ENCODE measurements at regions not wholly inside any gene's neighbourhood (a gene's known extent, or its start where the extent isn't known, plus 50 kb on each side); places are given as distances from the start of the nearest gene placed in this dataset.

GRCh38 chr12:58719161-58719560, 201.1 kb downstream of the LRIG3 start:
- no peaks in the 10 kb centered on the region for H3K9me3 ChIP-seq (ENCODE audit: control insufficient read depth in 4 of 4, low read length in 3 of 4)
- TF ChIP-seq FOXA1 (IDR thresholded peaks at IDR 0.05) (no peak), SP1 (IDR thresholded peaks at IDR 0.05) (no peak), RXRA (IDR thresholded peaks at IDR 0.05) (no peak), NR2F2 (IDR thresholded peaks at IDR 0.05) (no peak)
- H3K36me3 ChIP-seq (ENCODE audit: control insufficient read depth in 4 of 4, insufficient read depth in 3 of 4, low read depth in 1 of 4, low read length in 3 of 4), result no peaks in the 10 kb centered on the region
- 91% methylated on average over 1 of the region's 1 CpG for WGBS
- H3K27ac ChIP-seq (ENCODE audit: low read depth in 1 of 2, low read length in 2 of 2), result no peak overlapping the region
- no peaks in the 10 kb centered on the region for H3K4me1 ChIP-seq (ENCODE audit: control insufficient read depth in 4 of 4, insufficient read depth in 4 of 4, low read length in 3 of 4)
- H3K27me3 ChIP-seq (ENCODE audit: control insufficient read depth in 4 of 4, insufficient read depth in 4 of 4, low read length in 3 of 4), result no peaks in the 10 kb centered on the region
- no peak for DNase-seq (ENCODE audit: low spot score)
- no peak overlapping the region for H3K9ac ChIP-seq (ENCODE audit: low read depth in 1 of 2, low read length in 2 of 2)
- no peak overlapping the region for H3K4me3 ChIP-seq (ENCODE audit: low read depth in 1 of 3, low read length in 3 of 3)

- no peak for TF ChIP-seq HNF4A (conservative IDR thresholded peaks at IDR 0.05)
- TF ChIP-seq, protein P1, sequence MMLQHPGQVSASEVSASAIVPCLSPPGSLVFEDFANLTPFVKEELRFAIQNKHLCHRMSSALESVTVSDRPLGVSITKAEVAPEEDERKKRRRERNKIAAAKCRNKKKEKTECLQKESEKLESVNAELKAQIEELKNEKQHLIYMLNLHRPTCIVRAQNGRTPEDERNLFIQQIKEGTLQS (IDR thresholded peaks at IDR 0.05), result no peak
- TF ChIP-seq RXRA (IDR thresholded peaks at IDR 0.05), result no peak
- TF ChIP-seq HNF4G (IDR thresholded peaks at IDR 0.05), result no peak
- no peak for TF ChIP-seq MAX (IDR thresholded peaks at IDR 0.05)
- no peak for TF ChIP-seq TAF1 (conservative IDR thresholded peaks at IDR 0.05)
- no peak for TF ChIP-seq GABPA (IDR thresholded peaks at IDR 0.05 in 1 of 2, conservative IDR thresholded peaks at IDR 0.05 in 1 of 2)
- no peak for TF ChIP-seq EGR1 (IDR thresholded peaks at IDR 0.05; ENCODE audit: low read depth in 2 of 2)
- no peak for TF ChIP-seq FOXA2 (IDR thresholded peaks at IDR 0.05)
- no peak for TF ChIP-seq JUND (IDR thresholded peaks at IDR 0.05)
- TF ChIP-seq NR2F2 (IDR thresholded peaks at IDR 0.05), result no peak
- no peak for TF ChIP-seq SP1 (IDR thresholded peaks at IDR 0.05)
- TF ChIP-seq FOXA1 (IDR thresholded peaks at IDR 0.05), result no peak
- Histone ChIP-seq H3K27ac (ENCODE audit: low read depth in 1 of 2, low read length in 2 of 2) (no peak overlapping the region), H3K9ac (ENCODE audit: low read depth in 1 of 2, low read length in 2 of 2) (no peak overlapping the region), H3K27me3 (ENCODE audit: control insufficient read depth in 4 of 4, insufficient read depth in 4 of 4, low read length in 3 of 4) (no peaks in the 10 kb centered on the region), H3K36me3 (ENCODE audit: control insufficient read depth in 4 of 4, insufficient read depth in 3 of 4, low read depth in 1 of 4, low read length in 3 of 4) (no peaks in the 10 kb centered on the region), H3K9me3 (ENCODE audit: control insufficient read depth in 4 of 4, low read length in 3 of 4) (no peaks in the 10 kb centered on the region), H3K4me1 (ENCODE audit: control insufficient read depth in 4 of 4, insufficient read depth in 4 of 4, low read length in 3 of 4) (no peaks in the 10 kb centered on the region), H3K4me3 (ENCODE audit: low read depth in 1 of 3, low read length in 3 of 3) (no peak overlapping the region)
- DNase-seq (ENCODE audit: low spot score), result no peak
Measured at GRCh38 chr12:58720421-58720820, 199.9 kb downstream of the LRIG3 start.

GRCh38 chr12:58725400-58726105, 194.8 kb downstream of the LRIG3 start:
- no peak overlapping the region for H3K9ac ChIP-seq (ENCODE audit: low read depth in 1 of 2, low read length in 2 of 2)
- no peak for DNase-seq (ENCODE audit: low spot score)
- 49% methylated on average over 5 of the region's 5 CpGs for WGBS
- H3K4me3 ChIP-seq (ENCODE audit: low read depth in 1 of 3, low read length in 3 of 3), result no peak overlapping the region
- H3K27ac ChIP-seq (ENCODE audit: low read depth in 1 of 2, low read length in 2 of 2), result no peak overlapping the region
- TF ChIP-seq SP1 (IDR thresholded peaks at IDR 0.05) (no peak), RXRA (IDR thresholded peaks at IDR 0.05) (no peak), EGR1 (IDR thresholded peaks at IDR 0.05; ENCODE audit: low read depth in 2 of 2) (no peak), YY1 (IDR thresholded peaks at IDR 0.05) (no peak)
- H3K27me3 ChIP-seq (ENCODE audit: control insufficient read depth in 4 of 4, insufficient read depth in 4 of 4, low read length in 3 of 4), result no peaks in the 10 kb centered on the region
- H3K36me3 ChIP-seq (ENCODE audit: control insufficient read depth in 4 of 4, insufficient read depth in 3 of 4, low read depth in 1 of 4, low read length in 3 of 4), result no peaks in the 10 kb centered on the region
- H3K9me3 ChIP-seq (ENCODE audit: control insufficient read depth in 4 of 4, low read length in 3 of 4), result no peaks in the 10 kb centered on the region
- no peaks in the 10 kb centered on the region for H3K4me1 ChIP-seq (ENCODE audit: control insufficient read depth in 4 of 4, insufficient read depth in 4 of 4, low read length in 3 of 4)

- H3K4me3 ChIP-seq (ENCODE audit: low read depth in 1 of 3, low read length in 3 of 3), result no peak overlapping the region
- 77% methylated on average over 6 of the region's 6 CpGs for WGBS
- TF ChIP-seq FOXA1 (IDR thresholded peaks at IDR 0.05) (no peak), REST (IDR thresholded peaks at IDR 0.05) (no peak), TAF1 (conservative IDR thresholded peaks at IDR 0.05) (no peak), EGR1 (IDR thresholded peaks at IDR 0.05; ENCODE audit: low read depth in 2 of 2) (no peak), GABPA (IDR thresholded peaks at IDR 0.05 in 1 of 2, conservative IDR thresholded peaks at IDR 0.05 in 1 of 2) (no peak), HNF4A (conservative IDR thresholded peaks at IDR 0.05) (no peak), RAD21 (IDR thresholded peaks at IDR 0.05) (no peak), RXRA (IDR thresholded peaks at IDR 0.05) (no peak), FOXA2 (IDR thresholded peaks at IDR 0.05) (no peak), SP1 (IDR thresholded peaks at IDR 0.05) (no peak), MAX (IDR thresholded peaks at IDR 0.05) (no peak)
- TF ChIP-seq, protein P2, sequence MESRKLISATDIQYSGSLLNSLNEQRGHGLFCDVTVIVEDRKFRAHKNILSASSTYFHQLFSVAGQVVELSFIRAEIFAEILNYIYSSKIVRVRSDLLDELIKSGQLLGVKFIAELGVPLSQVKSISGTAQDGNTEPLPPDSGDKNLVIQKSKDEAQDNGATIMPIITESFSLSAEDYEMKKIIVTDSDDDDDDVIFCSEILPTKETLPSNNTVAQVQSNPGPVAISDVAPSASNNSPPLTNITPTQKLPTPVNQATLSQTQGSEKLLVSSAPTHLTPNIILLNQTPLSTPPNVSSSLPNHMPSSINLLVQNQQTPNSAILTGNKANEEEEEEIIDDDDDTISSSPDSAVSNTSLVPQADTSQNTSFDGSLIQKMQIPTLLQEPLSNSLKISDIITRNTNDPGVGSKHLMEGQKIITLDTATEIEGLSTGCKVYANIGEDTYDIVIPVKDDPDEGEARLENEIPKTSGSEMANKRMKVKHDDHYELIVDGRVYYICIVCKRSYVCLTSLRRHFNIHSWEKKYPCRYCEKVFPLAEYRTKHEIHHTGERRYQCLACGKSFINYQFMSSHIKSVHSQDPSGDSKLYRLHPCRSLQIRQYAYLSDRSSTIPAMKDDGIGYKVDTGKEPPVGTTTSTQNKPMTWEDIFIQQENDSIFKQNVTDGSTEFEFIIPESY (IDR thresholded peaks at IDR 0.05), result no peak
Measured at GRCh38 chr12:58727521-58727920, 192.8 kb downstream of the LRIG3 start.

More at GRCh38 chr12:58727521-58727920, 192.8 kb downstream of the LRIG3 start:
- no peaks in the 10 kb centered on the region for H3K36me3 ChIP-seq (ENCODE audit: control insufficient read depth in 4 of 4, insufficient read depth in 3 of 4, low read depth in 1 of 4, low read length in 3 of 4)
- H3K27ac ChIP-seq (ENCODE audit: low read depth in 1 of 2, low read length in 2 of 2), result no peak overlapping the region
- H3K9me3 ChIP-seq (ENCODE audit: control insufficient read depth in 4 of 4, low read length in 3 of 4), result no peaks in the 10 kb centered on the region
- no peak for DNase-seq (ENCODE audit: low spot score)
- no peak overlapping the region for H3K9ac ChIP-seq (ENCODE audit: low read depth in 1 of 2, low read length in 2 of 2)
- no peaks in the 10 kb centered on the region for H3K4me1 ChIP-seq (ENCODE audit: control insufficient read depth in 4 of 4, insufficient read depth in 4 of 4, low read length in 3 of 4)
- H3K27me3 ChIP-seq (ENCODE audit: control insufficient read depth in 4 of 4, insufficient read depth in 4 of 4, low read length in 3 of 4), result no peaks in the 10 kb centered on the region

All from liver (tissue), 7 donors.